Thyroid gland (tissue), 4 donors: ENCODE measurements at regions not wholly inside any gene's neighbourhood (a gene's known extent, or its start where the extent isn't known, plus 50 kb on each side); places are given as distances from the start of the nearest gene placed in this dataset.

Experiments
- POLR2A ChIP-seq, 2 donors: fragments of 450-650 bp; IDR thresholded peaks; one replicate each; pipeline ENCODE4 v1.6.1; 2017; ENCODE audit warnings: antibody characterized with exemption in 2 of 2, mild to moderate bottlenecking in 2 of 2, moderate library complexity in 1 of 2
- TF ChIP-seq, protein P1 (sequence below), 6 experiments: fragments of 200-600 bp in 3 of 6; fragments of 450-650 bp in 3 of 6; sonication (generic) in 3 of 6; IDR thresholded peaks; one replicate each; pipeline ENCODE4 v1.5.1; 2016 to 2019; ENCODE audit warnings: antibody characterized with exemption in 6 of 6, mild to moderate bottlenecking in 2 of 6, inconsistent platforms in 1 of 6, moderate library complexity in 1 of 6

DNA sequence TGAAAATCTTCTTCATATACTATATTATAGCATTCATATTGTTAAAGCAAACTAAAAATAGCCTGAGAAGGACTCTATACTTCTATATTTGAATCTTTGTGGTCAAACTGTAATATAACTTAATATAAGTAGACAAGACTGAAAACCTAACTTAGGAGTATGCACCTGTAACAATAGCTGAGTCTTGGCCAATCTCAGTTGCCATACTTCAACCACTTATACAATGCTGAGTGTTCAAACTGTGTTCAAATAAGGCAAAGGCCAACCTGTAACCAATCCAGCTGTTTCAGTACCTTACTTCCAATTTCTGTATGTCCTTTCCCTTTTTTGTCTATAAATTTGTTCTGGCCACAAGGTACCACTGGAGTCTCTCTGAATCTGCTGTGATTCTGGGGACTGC lies 1360.8 kb upstream of the CDH9 start:
- TF ChIP-seq, protein P1, sequence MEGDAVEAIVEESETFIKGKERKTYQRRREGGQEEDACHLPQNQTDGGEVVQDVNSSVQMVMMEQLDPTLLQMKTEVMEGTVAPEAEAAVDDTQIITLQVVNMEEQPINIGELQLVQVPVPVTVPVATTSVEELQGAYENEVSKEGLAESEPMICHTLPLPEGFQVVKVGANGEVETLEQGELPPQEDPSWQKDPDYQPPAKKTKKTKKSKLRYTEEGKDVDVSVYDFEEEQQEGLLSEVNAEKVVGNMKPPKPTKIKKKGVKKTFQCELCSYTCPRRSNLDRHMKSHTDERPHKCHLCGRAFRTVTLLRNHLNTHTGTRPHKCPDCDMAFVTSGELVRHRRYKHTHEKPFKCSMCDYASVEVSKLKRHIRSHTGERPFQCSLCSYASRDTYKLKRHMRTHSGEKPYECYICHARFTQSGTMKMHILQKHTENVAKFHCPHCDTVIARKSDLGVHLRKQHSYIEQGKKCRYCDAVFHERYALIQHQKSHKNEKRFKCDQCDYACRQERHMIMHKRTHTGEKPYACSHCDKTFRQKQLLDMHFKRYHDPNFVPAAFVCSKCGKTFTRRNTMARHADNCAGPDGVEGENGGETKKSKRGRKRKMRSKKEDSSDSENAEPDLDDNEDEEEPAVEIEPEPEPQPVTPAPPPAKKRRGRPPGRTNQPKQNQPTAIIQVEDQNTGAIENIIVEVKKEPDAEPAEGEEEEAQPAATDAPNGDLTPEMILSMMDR (IDR thresholded peaks at IDR 0.05): no peak
- TF ChIP-seq POLR2A (IDR thresholded peaks at IDR 0.05): no peak
